Stimulated activated CD8-positive, alpha-beta memory T cell treated with anti-CD3 and anti-CD28 coated beads, Interleukin-7, amount 100 ng/mL, for 24 hours (primary cell): ENCODE measurements at regions not wholly inside any gene's neighbourhood (a gene's known extent, or its start where the extent isn't known, plus 50 kb on each side); places are given as distances from the start of the nearest gene placed in this dataset.
"Not testable (repeated sequence)": the region's sequence is repeated elsewhere in the genome, so short reads cannot be mapped to it uniquely, and the experiment has no call there.

Source experiments
- DNase-seq: peaks from one replicate; pipeline ENCODE4 v3.0.0-alpha.2; 2020; ENCODE audit warnings: low read depth

DNA sequence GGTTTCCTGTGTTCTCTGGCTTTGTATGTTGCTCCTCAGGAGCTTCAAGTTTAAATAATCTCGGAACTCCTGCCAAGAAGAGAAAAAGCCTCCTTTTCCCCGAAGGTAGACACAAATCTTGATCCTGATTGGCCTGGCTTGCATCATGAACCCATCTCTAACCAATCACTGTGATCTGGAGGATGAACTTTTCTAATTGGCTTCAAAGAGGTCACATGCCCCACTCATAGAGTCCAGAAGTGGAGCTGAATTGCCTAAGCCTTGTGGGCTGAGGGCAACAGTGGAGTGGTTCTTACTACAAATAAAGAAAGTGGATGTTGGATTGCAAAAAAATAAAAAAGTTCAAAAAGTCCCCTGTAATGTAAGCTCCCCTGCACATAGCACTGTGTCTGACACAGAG, 245.9 kb downstream of the MID1IP1 start:
- no peak for DNase-seq

DNA sequence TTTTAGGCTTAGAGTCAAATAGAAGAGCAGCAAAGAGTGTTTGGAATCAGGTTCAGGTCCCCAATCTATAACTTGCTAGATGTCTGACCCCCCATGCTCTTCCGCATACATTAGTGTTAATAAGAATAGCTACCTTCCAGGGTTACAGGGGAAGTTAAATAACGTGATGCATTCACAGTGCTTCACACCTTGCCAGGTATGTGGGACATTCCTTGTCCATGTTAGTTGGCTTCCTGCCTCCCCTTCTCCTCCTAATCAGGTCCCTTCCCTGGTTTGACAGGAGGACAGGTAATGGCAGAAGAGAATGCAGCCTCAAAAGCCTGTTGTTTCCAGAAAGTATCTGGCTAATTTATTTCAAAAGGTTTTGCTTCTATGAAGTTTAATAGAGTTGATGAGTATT, 248.7 kb downstream of the MID1IP1 start:
- DNase-seq: no peak

DNA sequence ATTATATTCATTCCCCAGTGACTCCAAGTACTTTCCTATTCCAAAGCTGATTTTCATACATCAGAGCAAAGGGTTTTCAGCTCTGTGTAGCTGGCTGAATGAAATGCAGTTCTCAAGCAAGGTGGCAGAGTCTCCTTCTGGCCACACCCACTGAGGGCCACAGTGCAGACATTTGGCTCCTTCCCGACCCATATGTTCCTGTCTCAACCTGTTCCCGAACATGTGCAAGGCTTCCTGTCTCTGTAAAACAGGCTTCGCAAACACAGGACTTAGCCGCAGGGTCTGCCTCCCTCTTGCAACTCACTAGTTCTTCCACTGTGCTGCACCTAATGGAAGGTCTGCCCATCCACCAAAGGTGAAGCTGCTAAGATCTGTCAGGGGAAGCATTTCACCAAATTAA, 249.2 kb downstream of the MID1IP1 start:
- DNase-seq: no peak

GRCh38 chrX:39052751-39053150, 251.5 kb downstream of the MID1IP1 start:
- DNase-seq: no peak

GRCh38 chrX:39058724-39059123, 257.5 kb downstream of the MID1IP1 start:
- DNase-seq: no peak

DNA sequence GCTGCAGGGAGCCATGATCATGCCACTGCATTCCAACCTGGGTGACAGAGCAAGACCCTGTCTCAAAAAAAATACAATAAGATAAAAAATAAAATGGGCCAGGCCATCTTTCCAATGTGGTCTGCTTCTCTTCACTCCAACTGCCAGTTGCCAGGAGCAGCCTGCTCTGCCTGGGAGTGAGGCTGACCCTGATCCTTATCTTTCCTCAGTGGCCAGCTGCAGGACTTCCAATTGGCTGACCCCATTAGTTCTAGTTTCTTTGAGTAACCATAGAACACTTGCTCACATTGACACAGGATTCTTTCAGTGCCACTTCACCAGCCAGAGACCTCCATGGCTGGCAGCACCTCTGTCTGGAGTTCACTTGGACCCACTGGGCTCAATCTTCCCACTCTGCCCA, 258.6 kb downstream of the MID1IP1 start:
- no peak for DNase-seq

- no peak for DNase-seq
Measured at GRCh38 chrX:39063037-39063436, 261.8 kb downstream of the MID1IP1 start.

- DNase-seq: no peak
Measured at GRCh38 chrX:39063702-39064101, 262.4 kb downstream of the MID1IP1 start.

DNA sequence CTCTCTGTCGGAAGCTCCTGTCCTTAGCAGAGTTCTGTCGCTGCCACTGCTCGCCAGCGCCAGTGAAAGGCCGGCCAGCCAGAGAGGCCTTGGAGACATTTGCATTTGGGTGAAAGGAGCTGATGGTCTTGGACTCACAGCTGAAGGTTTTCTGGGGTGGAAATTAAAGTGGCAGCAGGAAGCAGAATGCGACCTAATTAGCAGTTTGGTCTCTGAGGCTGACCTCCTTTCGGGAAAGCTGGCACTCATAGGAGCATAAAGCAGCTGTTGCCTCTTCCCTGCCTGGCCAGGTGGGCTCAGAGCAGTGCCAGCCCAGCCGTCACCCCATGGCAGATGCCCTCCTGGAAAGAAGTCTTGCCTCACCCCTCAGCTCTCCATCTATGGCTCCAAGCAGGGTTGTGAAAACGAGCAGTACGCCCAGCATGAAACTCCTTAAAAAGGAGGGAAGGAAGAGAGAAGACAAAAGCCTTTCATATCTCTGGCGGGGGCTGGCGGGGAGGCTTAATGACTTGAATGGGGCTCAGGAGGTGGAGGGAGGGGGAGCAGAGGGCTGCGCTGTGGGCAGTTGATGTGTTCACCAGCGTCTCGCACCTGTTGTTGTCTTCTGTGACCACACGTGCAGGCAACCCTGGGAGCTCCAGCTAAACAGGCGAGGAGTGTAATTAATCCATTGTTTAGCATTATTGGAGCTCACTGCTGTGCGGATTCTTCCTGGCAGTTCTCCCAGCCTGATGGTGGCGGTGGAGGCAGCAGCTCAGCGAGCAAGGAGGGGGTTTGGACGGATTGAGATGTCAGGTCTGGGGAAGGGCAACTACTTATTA, 264.0 kb downstream of the MID1IP1 start:
- DNase-seq: no peak

DNA sequence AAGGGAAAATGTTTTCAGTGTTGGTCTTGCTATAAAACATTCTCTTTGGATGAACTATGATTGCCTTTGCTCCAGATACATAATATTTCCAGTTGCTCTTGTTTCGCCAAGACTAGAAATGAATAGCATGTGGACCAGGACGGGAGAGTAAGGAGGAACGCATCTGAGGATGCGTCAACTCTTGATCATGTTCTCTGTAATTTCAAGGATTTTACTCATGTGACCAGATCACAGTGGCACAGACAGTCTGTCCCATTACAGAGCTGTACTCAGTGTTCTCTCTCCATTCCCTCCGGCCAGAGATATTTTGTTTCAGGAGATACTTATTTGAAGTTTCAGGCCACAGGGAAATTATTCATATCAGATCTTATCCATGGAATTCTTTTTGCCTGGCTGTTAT, 266.6 kb downstream of the MID1IP1 start:
- no peak for DNase-seq

GRCh38 chrX:39068634-39069033, 267.4 kb downstream of the MID1IP1 start:
- not testable (repeated sequence) for DNase-seq

GRCh38 chrX:39070009-39070408, 268.8 kb downstream of the MID1IP1 start:
- DNase-seq: no peak

DNA sequence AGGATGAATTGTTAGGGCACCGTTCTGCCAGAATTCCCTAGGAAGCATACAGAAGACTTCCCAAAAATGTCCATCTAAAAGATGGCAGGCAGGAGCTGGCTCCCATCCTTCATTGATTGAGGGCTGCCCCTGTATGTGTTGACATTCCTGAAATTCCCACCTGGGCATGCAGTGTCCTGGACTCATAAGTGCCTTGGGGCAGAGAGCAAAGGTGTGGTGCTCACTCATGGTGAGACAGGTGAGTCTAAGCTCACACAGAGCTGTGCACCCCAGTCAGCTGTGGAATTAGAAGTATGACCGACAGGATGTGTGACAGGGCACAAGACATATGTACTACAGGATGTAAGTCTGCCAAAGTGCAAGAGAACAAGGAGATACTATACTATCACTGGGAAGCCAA, 271.9 kb downstream of the MID1IP1 start:
- DNase-seq: no peak

DNA sequence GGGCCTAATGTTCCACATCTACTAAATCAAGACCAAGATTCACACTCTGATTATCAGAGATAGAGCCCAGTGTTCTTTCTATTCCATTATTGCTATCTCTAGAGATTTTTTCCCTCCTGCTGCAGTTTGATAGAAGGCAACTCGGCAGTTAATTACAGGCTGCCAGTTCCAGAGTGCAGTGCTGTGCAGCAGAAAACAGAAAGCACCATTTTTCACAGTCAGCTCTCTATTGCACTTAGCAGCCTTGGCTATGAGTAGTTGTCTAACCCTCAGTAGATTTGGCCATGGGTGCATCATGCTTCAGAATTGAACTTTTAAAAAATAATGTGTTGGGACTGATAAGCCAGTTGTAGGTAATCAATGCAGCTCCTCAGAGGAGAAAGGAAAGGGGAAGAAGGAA, 295.3 kb downstream of the MID1IP1 start:
- DNase-seq: no peak

- DNase-seq: no peak
Measured at GRCh38 chrX:39104745-39105144, 303.5 kb downstream of the MID1IP1 start.

DNA sequence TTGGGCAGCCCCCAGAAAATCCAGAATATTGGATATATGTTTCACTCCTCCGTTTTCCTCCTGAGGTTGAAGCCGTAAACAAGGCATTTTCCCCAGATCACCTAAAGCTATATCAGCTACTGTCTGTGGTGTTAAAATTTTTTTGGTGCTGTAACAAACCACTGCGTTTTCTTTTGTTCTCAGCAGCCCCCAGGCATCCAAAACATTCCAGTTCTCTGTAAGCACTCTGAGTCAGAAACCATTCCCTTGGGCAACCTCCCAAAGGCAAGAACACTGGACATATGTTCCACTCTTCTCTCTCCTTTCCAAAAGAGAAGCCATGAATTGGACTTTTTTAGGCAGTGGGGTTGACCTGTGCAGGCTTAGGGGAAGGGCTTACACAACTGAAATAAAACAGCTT, 310.9 kb downstream of the MID1IP1 start:
- no peak for DNase-seq

DNA sequence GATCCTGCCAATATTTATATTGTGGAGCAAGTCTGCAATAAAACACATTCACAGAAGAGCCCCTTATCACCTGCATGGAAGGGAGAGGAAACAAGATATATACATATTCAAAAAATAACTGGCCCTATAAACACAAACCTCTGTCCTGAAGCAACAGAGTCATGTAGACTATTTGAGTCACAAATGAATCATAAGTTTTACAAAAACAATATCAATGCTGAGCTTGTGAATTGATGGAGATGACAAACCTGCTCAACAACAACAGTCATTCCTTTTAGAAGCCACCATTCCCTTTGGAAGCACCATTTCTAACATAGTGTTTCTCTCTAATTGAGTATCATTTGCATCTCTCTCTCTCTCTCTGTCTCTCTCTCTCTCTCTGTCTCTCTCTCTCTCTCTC, 313.9 kb downstream of the MID1IP1 start:
- no peak for DNase-seq

DNA sequence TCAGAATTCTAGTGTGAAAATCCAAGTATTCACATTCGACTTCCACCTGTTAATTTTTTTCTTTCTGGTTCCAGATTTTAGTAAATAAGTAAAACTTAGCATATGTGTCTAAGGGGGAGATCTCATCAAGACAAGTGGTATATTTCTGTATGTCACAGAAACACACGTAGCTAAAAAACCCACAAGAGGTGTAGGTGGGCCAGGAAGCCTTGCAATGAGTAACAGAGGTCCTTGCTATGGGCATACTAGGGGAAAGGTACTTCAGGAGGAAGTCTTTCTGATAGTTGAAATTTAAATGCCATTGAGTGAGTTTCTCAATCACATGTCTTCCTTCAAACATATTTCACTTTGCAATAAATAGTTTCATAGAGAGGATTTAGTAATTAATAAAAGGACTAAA, 315.8 kb downstream of the MID1IP1 start:
- no peak for DNase-seq

DNA sequence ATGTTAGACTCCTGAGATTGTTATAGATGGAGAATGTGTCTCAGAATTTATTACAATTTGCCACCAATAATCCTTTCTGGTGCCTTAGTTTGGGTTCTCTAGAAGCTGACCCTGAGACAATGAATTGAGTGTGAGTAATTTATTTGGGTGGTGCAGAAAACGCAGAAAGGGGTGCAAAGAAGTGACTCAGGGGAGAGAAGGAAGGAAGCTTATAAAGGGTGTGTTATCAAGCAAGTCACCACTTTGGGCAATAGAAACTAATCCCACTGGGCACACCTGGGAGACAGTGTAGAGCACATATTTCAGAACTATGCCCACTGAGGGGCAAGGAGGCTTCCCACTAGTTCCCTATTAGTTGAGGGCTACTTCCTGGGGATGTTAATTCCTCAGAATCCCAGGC, 320.6 kb downstream of the MID1IP1 start:
- DNase-seq: no peak

- no peak for DNase-seq
Measured at GRCh38 chrX:39125834-39126233, 324.6 kb downstream of the MID1IP1 start.

DNA sequence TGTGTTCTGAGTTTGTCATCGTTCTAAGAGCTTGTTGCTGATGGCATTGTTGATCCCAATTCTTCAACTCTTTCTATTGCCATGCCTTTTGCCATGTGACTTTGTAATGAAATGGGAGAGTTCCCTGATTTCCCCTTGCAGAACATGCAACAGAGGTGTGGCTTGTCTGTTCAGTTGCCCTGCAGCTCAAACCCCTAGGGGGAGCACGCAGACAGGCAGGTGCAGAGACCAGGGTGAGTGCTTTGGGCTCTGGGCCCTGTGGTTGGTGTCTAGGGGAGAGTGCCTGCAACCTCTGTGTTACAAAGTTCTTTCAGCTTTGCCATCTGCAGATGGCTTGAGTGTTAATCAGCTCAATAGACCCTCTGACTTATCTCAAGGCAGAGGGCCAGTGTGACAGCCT, 332.7 kb downstream of the MID1IP1 start:
- no peak for DNase-seq

GRCh38 chrX:39137363-39137954, 336.2 kb downstream of the MID1IP1 start:
- no peak for DNase-seq

DNA sequence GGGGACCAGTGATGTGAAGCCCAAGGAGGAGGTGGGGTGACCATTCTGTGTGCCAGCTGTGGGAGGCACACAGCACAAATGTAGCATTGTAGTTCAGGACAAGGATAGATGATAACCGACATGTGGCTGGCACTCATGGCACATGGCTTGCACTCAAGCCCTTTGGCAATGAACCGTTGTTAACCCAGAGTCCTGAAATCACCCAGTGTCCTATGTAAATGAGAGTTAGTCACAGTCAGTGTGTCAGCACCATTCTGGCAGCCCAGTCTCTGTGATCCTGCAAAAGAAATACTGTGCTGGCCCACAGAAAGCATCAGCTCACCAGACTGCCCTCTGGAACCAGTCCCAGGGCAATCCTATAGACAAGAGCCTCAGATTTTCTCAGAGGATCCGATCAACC, 339.3 kb downstream of the MID1IP1 start:
- no peak for DNase-seq

- no peak for DNase-seq
Measured at GRCh38 chrX:39144323-39144722, 343.1 kb downstream of the MID1IP1 start.
